ENCODE measurements at regions not wholly inside any gene's neighbourhood (a gene's known extent, or its start where the extent isn't known, plus 50 kb on each side); places are given as distances from the start of the nearest gene placed in this dataset.

DNA sequence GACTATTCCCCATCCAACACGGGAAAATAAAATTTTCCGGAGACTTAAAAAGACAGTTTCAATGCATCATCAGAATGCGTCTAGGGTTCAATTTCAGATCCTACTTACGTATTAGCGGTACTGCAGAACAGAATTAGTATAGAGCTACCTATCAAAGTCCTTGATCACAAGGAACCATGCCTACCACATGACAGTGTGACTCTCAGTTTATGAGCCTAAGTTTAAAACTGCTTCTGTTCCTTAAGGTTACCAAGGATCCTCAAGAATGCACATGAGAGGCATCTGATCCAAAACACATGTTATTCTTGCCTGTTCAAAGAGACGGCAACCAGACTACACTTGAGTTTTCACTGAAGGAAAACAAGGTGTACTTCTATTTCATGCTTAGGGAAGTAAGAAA, 369.7 kb downstream of the EPHA4 start:
- no peaks in the 10 kb centered on the region for H3K36me3 ChIP-seq (ENCODE audit: control insufficient read depth in 2 of 2, insufficient read depth in 1 of 2, low read length in 2 of 2)
- no peak overlapping the region for H3K4me3 ChIP-seq (ENCODE audit: low read depth, low read length)
- no peaks in the 10 kb centered on the region for H3K9me3 ChIP-seq (ENCODE audit: control insufficient read depth, insufficient read depth, low read depth, low read length)
- POLR2A ChIA-PET: no interaction called here
- no peak overlapping the region for H3K27ac ChIP-seq (ENCODE audit: extremely low read depth, low read depth, low read length)
- CTCF ChIA-PET: no interaction called here
- peaks cover 11% of the 10 kb centered on the region for H3K4me1 ChIP-seq (ENCODE audit: control insufficient read depth, insufficient read depth, low read length)
- TF ChIP-seq SETDB1 (IDR thresholded peaks at IDR 0.05; ENCODE audit: insufficient read length, low read length) (no peak), MEIS1 (CRISPR knock-in tag; IDR thresholded peaks at IDR 0.05; ENCODE audit: borderline replicate concordance) (no peak), SCRT1 (tag by site-specific recombination; IDR thresholded peaks at IDR 0.05; ENCODE audit: borderline replicate concordance) (no peak), ZNF266 (tag by site-specific recombination; IDR thresholded peaks at IDR 0.05; ENCODE audit: low read depth) (no peak), ZSCAN4 (tag by site-specific recombination; IDR thresholded peaks at IDR 0.05) (no peak), ZNF311 (tag by site-specific recombination; IDR thresholded peaks at IDR 0.05; ENCODE audit: borderline replicate concordance) (no peak), ZNF791 (tag by site-specific recombination; IDR thresholded peaks at IDR 0.05) (no peak)
- TF ChIP-seq, protein P1, sequence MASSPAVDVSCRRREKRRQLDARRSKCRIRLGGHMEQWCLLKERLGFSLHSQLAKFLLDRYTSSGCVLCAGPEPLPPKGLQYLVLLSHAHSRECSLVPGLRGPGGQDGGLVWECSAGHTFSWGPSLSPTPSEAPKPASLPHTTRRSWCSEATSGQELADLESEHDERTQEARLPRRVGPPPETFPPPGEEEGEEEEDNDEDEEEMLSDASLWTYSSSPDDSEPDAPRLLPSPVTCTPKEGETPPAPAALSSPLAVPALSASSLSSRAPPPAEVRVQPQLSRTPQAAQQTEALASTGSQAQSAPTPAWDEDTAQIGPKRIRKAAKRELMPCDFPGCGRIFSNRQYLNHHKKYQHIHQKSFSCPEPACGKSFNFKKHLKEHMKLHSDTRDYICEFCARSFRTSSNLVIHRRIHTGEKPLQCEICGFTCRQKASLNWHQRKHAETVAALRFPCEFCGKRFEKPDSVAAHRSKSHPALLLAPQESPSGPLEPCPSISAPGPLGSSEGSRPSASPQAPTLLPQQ (tag by site-specific recombination; IDR thresholded peaks at IDR 0.05): no peak

GRCh38 chr2:221203125-221203524, 369.0 kb downstream of the EPHA4 start:
- H3K9me3 ChIP-seq (ENCODE audit: control insufficient read depth, insufficient read depth, low read depth, low read length): no peaks in the 10 kb centered on the region
- CTCF ChIA-PET: no interaction called here
- H3K4me1 ChIP-seq (ENCODE audit: control insufficient read depth, insufficient read depth, low read length): peaks cover 11% of the 10 kb centered on the region
- no peak overlapping the region for H3K27ac ChIP-seq (ENCODE audit: extremely low read depth, low read depth, low read length)
- no peak overlapping the region for H3K4me3 ChIP-seq (ENCODE audit: low read depth, low read length)
- POLR2A ChIA-PET: no interaction called here
- no peaks in the 10 kb centered on the region for H3K36me3 ChIP-seq (ENCODE audit: control insufficient read depth in 2 of 2, insufficient read depth in 1 of 2, low read length in 2 of 2)
- TF ChIP-seq ZNF133 (tag by site-specific recombination; IDR thresholded peaks at IDR 0.05) (0 out of 2 replicates have a peak, but pooled peaks have one; percentile 39), ZNF529 (tag by site-specific recombination; IDR thresholded peaks at IDR 0.05; ENCODE audit: insufficient replicate concordance) (no peak)

DNA sequence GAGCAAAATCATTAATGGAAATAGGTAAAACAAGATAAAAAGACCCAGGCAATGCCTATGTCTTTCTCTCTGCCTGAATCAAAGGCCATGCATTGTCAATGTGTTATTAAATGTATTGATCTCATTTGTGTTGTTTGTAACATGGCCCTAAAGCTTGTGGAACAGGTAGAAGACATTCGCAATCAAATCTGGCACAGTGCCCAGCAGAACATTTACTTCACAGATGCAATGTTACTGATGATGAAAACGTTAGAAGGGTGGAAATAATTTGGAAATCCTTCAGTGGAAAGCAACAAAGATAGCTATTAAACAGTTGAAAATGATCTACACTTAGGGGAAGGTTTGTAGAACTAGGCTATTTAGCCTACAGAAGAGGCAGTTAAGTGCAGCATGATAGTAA, 368.2 kb downstream of the EPHA4 start:
- Histone ChIP-seq H3K9me3 (ENCODE audit: control insufficient read depth, insufficient read depth, low read depth, low read length) (no peaks in the 10 kb centered on the region), H3K4me3 (ENCODE audit: low read depth, low read length) (no peak overlapping the region), H3K36me3 (ENCODE audit: control insufficient read depth in 2 of 2, insufficient read depth in 1 of 2, low read length in 2 of 2) (no peaks in the 10 kb centered on the region), H3K27ac (ENCODE audit: extremely low read depth, low read depth, low read length) (no peak overlapping the region), H3K4me1 (ENCODE audit: control insufficient read depth, insufficient read depth, low read length) (peaks cover 11% of the 10 kb centered on the region)
- TF ChIP-seq, protein P2, sequence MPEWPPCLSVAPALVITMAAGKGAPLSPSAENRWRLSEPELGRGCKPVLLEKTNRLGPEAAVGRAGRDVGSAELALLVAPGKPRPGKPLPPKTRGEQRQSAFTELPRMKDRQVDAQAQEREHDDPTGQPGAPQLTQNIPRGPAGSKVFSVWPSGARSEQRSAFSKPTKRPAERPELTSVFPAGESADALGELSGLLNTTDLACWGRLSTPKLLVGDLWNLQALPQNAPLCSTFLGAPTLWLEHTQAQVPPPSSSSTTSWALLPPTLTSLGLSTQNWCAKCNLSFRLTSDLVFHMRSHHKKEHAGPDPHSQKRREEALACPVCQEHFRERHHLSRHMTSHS (tag by site-specific recombination; IDR thresholded peaks at IDR 0.05): no peak
- TF ChIP-seq ZNF350 (tag by site-specific recombination; IDR thresholded peaks at IDR 0.05) (no peak), TCF7L2 (IDR thresholded peaks at IDR 0.05; ENCODE audit: borderline replicate concordance, low read depth, low read length) (no peak), ZNF626 (tag by site-specific recombination; IDR thresholded peaks at IDR 0.05) (no peak), ZNF24 (tag by site-specific recombination; IDR thresholded peaks at IDR 0.05) (no peak), ZNF747 (tag by site-specific recombination; IDR thresholded peaks at IDR 0.05) (no peak), GFI1B (tag by site-specific recombination; IDR thresholded peaks at IDR 0.05) (no peak), FEZF1 (tag by site-specific recombination; IDR thresholded peaks at IDR 0.05) (no peak), ZNF664 (tag by site-specific recombination; IDR thresholded peaks at IDR 0.05) (no peak), YY1 (tag by site-specific recombination; IDR thresholded peaks at IDR 0.05) (no peak), ZBTB48 (tag by site-specific recombination; IDR thresholded peaks at IDR 0.05) (no peak), SALL2 (tag by site-specific recombination; IDR thresholded peaks at IDR 0.05; ENCODE audit: borderline replicate concordance) (no peak), OVOL3 (tag by site-specific recombination; IDR thresholded peaks at IDR 0.05) (no peak), ZNF768 (tag by site-specific recombination; IDR thresholded peaks at IDR 0.05) (no peak), ZNF561 (tag by site-specific recombination; IDR thresholded peaks at IDR 0.05; ENCODE audit: borderline replicate concordance) (no peak), ZBTB20 (tag by site-specific recombination; IDR thresholded peaks at IDR 0.05) (no peak), ZNF600 (tag by site-specific recombination; IDR thresholded peaks at IDR 0.05) (no peak), HOXA7 (CRISPR knock-in tag; IDR thresholded peaks at IDR 0.05; ENCODE audit: borderline replicate concordance) (no peak), HOXD13 (CRISPR knock-in tag; IDR thresholded peaks at IDR 0.05; ENCODE audit: borderline replicate concordance) (no peak)
- TF ChIP-seq, protein P3, sequence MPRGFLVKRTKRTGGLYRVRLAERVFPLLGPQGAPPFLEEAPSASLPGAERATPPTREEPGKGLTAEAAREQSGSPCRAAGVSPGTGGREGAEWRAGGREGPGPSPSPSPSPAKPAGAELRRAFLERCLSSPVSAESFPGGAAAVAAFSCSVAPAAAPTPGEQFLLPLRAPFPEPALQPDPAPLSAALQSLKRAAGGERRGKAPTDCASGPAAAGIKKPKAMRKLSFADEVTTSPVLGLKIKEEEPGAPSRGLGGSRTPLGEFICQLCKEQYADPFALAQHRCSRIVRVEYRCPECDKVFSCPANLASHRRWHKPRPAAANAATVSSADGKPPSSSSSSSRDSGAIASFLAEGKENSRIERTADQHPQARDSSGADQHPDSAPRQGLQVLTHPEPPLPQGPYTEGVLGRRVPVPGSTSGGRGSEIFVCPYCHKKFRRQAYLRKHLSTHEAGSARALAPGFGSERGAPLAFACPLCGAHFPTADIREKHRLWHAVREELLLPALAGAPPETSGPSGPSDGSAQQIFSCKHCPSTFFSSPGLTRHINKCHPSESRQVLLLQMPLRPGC (tag by site-specific recombination; IDR thresholded peaks at IDR 0.05): no peak
- CTCF ChIA-PET: interaction anchor here (1.0 kb wide), 1 partner anchor 169 kb away, joined by 3 read pairs; no protein-coding TSS in a partner anchor
- POLR2A ChIA-PET: no interaction called here
